Body of pancreas (tissue), 4 donors: ENCODE measurements at regions not wholly inside any gene's neighbourhood (a gene's known extent, or its start where the extent isn't known, plus 50 kb on each side); places are given as distances from the start of the nearest gene placed in this dataset.
A peak's percentile ranks its signal among the peaks of the same experiment; 100 is the strongest.

ENCODE experiments used
- ATAC-seq: fragments of 150-250 bp; one replicate; pipeline ENCODE4 v1.9.1; 2016
- DNase-seq, 4 donors: peaks; one replicate each; pipeline ENCODE4 v3.0.0-alpha.2; 2019
- H3K27ac ChIP-seq, 4 donors: fragments of 200-600 bp; sonication (generic); 1 replicate in 3 of 4; 2 replicates in 1 of 4; pipeline versions ENCODE4 v1.5.1 to v1.6.1; 2016 to 2019; ENCODE audit warnings: mild to moderate bottlenecking in 1 of 4, mixed read lengths in 1 of 4, moderate library complexity in 1 of 4
- H3K27me3 ChIP-seq, 2 donors: fragments of 200-600 bp; sonication (generic); one replicate each; pipeline ENCODE4 v1.6.0; 2016; ENCODE audit warnings: mild to moderate bottlenecking in 1 of 2
- H3K36me3 ChIP-seq, 2 donors: fragments of 200-600 bp; sonication (generic); replicated peaks in 1 of 2; 2 replicates each; pipeline ENCODE4 v1.5.1; 2016; ENCODE audit warnings: low read depth in 2 of 2; ENCODE audit not compliant: insufficient read depth in 1 of 2
- H3K4me1 ChIP-seq: fragments of 200-600 bp; sonication (generic); one replicate; pipeline ENCODE4 v1.6.0; 2016
- H3K4me3 ChIP-seq, 2 donors: fragments of 200-600 bp; sonication (generic); 1 replicate in 1 of 2; 2 replicates in 1 of 2; pipeline ENCODE4 v1.5.1; 2016 to 2019
- H3K9me3 ChIP-seq, 3 donors: fragments of 200-600 bp; sonication (generic); 1 replicate in 2 of 3; 2 replicates in 1 of 3; pipeline ENCODE4 v1.5.1; 2016
- CTCF ChIP-seq, 7 experiments: fragments of 450-650 bp in 4 of 7; fragments of 200-600 bp in 3 of 7; sonication (generic) in 3 of 7; IDR thresholded peaks; one replicate each; pipeline ENCODE4 v1.5.1; 2016 to 2019; ENCODE audit warnings: antibody characterized with exemption in 7 of 7
- POLR2A ChIP-seq, 3 donors: fragments of 450-650 bp; IDR thresholded peaks; one replicate each; pipeline ENCODE4 v1.6.1; 2016; ENCODE audit warnings: antibody characterized with exemption in 3 of 3, mild to moderate bottlenecking in 2 of 3
- WGBS, 2 donors: methylation state at CpG; one replicate each; pipeline ENCODE4 v1.1.5; 2017; 5-methylcytosine and 5-hydroxymethylcytosine counted together
- intact Hi-C: fragments of 100-400 bp; cut with DNase I; formaldehyde crosslinking; loops from one replicate; pipeline ENCODE4 v1.15.1; 2023

DNA sequence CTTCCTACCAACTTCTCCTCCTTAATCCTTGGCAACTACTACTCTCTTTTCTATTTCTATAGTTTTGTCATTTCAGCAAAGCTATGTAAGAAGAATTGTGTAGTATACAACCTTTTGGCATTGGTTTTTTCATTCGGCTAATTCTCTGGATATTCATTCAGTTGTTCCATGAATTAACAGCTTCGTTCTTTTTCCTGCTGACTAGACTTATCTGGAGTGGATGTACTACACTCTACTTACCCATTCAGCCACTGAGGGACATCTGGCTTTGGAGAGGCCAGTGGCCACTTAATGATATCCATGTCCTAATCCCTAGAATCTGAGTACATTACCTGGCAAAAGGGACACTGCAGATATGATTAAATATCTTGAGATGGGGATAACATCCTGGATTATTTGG, 623.9 kb downstream of the DOK5 start:
- ATAC-seq (no peak), DNase-seq (no peak)
- intact Hi-C loops, result no loop called here
- no peaks in the 10 kb centered on the region for H3K27me3 ChIP-seq
- no peaks in the 10 kb centered on the region for H3K9me3 ChIP-seq
- TF ChIP-seq POLR2A (IDR thresholded peaks at IDR 0.05) (no peak), CTCF (IDR thresholded peaks at IDR 0.05) (no peak)
- H3K4me3 ChIP-seq, result no peak overlapping the region
- 62 to 75% methylated on average over 2 of the region's 2 CpGs for WGBS, 2 donors
- H3K4me1 ChIP-seq, result no peaks in the 10 kb centered on the region
- H3K27ac ChIP-seq, result no peak overlapping the region
- no peaks in the 10 kb centered on the region for H3K36me3 ChIP-seq

DNA sequence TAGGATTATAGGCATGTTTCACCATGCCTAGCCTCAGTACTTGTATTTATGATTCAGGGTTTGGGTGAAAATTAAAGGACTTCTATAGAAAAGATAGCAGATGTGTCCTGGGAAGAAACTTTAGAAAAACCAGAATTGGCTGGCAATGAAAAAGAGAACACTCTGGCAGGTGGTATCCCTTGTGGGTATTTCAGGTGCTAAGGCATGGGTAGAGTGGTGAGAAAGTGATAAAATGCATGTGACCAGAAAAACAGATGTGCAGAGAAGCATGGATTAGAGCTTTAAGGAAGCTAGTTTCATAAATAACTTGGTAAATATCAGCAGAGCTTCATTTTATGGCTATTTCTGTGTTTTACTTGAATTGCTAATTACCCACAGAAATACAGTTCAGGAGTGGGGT, 622.2 kb downstream of the DOK5 start:
- no peak overlapping the region for H3K27ac ChIP-seq
- ATAC-seq, result no peak
- no peaks in the 10 kb centered on the region for H3K9me3 ChIP-seq
- H3K27me3 ChIP-seq, result no peaks in the 10 kb centered on the region
- no peak overlapping the region for H3K4me3 ChIP-seq
- DNase-seq, result no peak
- H3K36me3 ChIP-seq, result no peaks in the 10 kb centered on the region
- H3K4me1 ChIP-seq, result no peaks in the 10 kb centered on the region
- intact Hi-C loops, result no loop called here
- no peak for TF ChIP-seq CTCF (IDR thresholded peaks at IDR 0.05)
- TF ChIP-seq POLR2A (IDR thresholded peaks at IDR 0.05), result no peak

DNA sequence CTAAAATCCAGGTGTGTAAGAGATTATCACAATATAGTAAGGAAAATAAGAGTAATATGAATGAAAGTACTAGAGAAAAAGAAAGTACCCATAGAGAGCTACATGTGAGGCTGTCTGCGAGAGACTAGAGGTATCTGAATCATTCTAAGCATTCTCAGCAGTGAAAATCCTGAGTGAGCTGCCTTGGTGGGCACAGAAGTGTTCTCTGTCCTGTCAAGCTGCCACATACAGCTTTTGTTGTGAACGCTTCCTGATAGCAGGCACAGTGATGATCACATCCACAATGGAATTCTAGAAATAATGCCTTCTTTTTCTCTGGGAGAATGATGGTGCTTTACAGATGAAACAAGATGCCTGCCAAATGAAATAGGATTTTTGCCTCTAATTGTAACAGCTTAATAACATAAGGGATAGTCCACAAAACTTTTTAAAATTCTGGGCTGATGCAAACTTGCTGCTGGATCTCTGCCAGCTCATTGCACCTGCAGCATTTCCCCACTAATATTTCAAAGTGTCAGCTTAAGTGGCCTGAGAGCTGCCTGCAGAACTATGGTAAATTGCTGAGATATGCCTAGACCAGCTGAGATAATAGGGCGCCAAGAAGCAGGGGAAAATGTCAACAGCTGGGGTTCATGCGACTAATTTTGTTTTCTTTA, 620.5 kb downstream of the DOK5 start:
- DNase-seq (peak in 1 of 4 donors; percentile 19), ATAC-seq (no peak)
- 14 to 26% methylated on average over 4 of the region's 4 CpGs for WGBS, 2 donors
- intact Hi-C loops, result no loop called here
- no peak overlapping the region for H3K27ac ChIP-seq
- no peaks in the 10 kb centered on the region for H3K4me1 ChIP-seq
- H3K9me3 ChIP-seq, result no peaks in the 10 kb centered on the region
- H3K4me3 ChIP-seq, result no peak overlapping the region
- no peaks in the 10 kb centered on the region for H3K27me3 ChIP-seq
- no peak for TF ChIP-seq CTCF (IDR thresholded peaks at IDR 0.05)
- no peak for TF ChIP-seq POLR2A (IDR thresholded peaks at IDR 0.05)
- no peaks in the 10 kb centered on the region for H3K36me3 ChIP-seq

DNA sequence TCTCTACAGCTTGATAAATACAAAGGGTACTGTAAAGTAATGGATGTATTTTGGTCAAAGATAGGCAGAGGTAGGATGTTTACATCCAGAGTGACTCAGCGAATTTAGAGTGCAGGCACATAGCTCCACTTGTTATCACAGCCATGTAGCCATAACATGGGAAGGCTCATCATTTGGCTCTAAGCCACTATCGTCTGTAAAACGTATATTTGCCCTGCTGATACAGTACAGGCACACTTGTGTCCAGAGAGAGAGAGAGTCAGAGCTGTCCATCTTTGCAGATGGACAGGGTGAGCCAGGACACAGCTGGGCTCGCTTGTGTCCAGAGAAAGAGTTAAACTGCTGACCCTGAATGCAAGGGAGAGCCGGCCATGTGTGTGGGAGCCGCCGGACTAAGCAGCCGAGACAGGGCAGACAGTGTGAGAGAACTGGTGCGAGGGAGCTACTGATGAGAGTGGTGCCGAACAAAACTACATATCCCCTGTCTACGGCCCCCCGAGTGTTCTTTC, 619.0 kb downstream of the DOK5 start:
- Histone ChIP-seq H3K27ac (no peak overlapping the region), H3K4me1 (no peaks in the 10 kb centered on the region), H3K27me3 (no peaks in the 10 kb centered on the region), H3K4me3 (no peak overlapping the region), H3K9me3 (no peaks in the 10 kb centered on the region), H3K36me3 (no peaks in the 10 kb centered on the region)
- intact Hi-C loops, result no loop called here
- no peak for TF ChIP-seq CTCF (IDR thresholded peaks at IDR 0.05)
- TF ChIP-seq POLR2A (IDR thresholded peaks at IDR 0.05), result no peak
- WGBS, 2 donors, result 49 to 64% methylated on average over 12 of the region's 12 CpGs
- ATAC-seq (no peak), DNase-seq (no peak)

GRCh38 chr20:55090286-55090685, 614.9 kb downstream of the DOK5 start:
- intact Hi-C loops, result no loop called here
- DNase-seq (no peak), ATAC-seq (no peak)
- TF ChIP-seq POLR2A (IDR thresholded peaks at IDR 0.05) (no peak), CTCF (IDR thresholded peaks at IDR 0.05) (no peak)
- Histone ChIP-seq H3K27me3 (no peaks in the 10 kb centered on the region), H3K27ac (no peak overlapping the region), H3K9me3 (no peaks in the 10 kb centered on the region), H3K4me3 (no peak overlapping the region), H3K36me3 (no peaks in the 10 kb centered on the region), H3K4me1 (no peaks in the 10 kb centered on the region)
- 51 to 57% methylated on average over 4 of the region's 4 CpGs for WGBS, 2 donors
